H1 (cell line): ENCODE measurements at regions not wholly inside any gene's neighbourhood (a gene's known extent, or its start where the extent isn't known, plus 50 kb on each side); places are given as distances from the start of the nearest gene placed in this dataset.

Experiments used
- CTCF ChIA-PET: fragments of 300-600 bp; sonication (Branson Sonifier 250); formaldehyde crosslinking; loops from one replicate; lab custom pipeline; 2021; ENCODE audit not compliant: partially characterized antibody; lab: Charles Lee
- POLR2A ChIA-PET: fragments of 300-600 bp; sonication (Branson Sonifier 250); formaldehyde crosslinking; loops from one replicate; lab custom pipeline; 2021; ENCODE audit warnings: inconsistent platforms; ENCODE audit not compliant: partially characterized antibody; lab: Charles Lee
- DNase-seq, 2 experiments: peaks; one replicate each; pipeline versions ENCODE4 v3.0.0 to v3.0.0-alpha.2; 2010 to 2022; ENCODE audit warnings: low spot score in 2 of 2, low read depth in 1 of 2, mixed read lengths in 1 of 2
- FAIRE-seq: peaks from 2 replicates; lab custom pipeline; 2011; peaks lifted over from hg19 to GRCh38; lab: Jason Lieb, UNC
- H2AFZ ChIP-seq: 2 replicates; pipeline ENCODE4 v1.8.1; 2012; ENCODE audit warnings: low read length, inconsistent platforms
- H2AK5ac ChIP-seq: 2 replicates; pipeline ENCODE4 v1.6.1; 2013; ENCODE audit warnings: low read depth, low read length
- H2BK120ac ChIP-seq: replicated peaks from 2 replicates; pipeline ENCODE3; 2013; ENCODE audit warnings: low read depth, low read length, inconsistent platforms
- H2BK12ac ChIP-seq: 2 replicates; pipeline ENCODE4 v1.6.1; 2013; ENCODE audit warnings: low read depth, low read length
- H2BK15ac ChIP-seq: 2 replicates; pipeline ENCODE4 v1.6.1; 2013; ENCODE audit warnings: low read length
- H2BK20ac ChIP-seq: 2 replicates; pipeline ENCODE4 v1.6.1; 2013; ENCODE audit warnings: low read length
- H2BK5ac ChIP-seq: 2 replicates; pipeline ENCODE4 v1.6.1; 2013; ENCODE audit warnings: low read depth, low read length
- H3K14ac ChIP-seq: 2 replicates; pipeline ENCODE4 v1.6.1; 2013; ENCODE audit warnings: inconsistent platforms; ENCODE audit not compliant: insufficient read length
- H3K18ac ChIP-seq: 2 replicates; pipeline ENCODE4 v1.6.1; 2013; ENCODE audit warnings: low read length; ENCODE audit errors: extremely low read depth
- H3K23ac ChIP-seq: 2 replicates; pipeline ENCODE4 v1.6.1; 2013; ENCODE audit warnings: inconsistent platforms; ENCODE audit not compliant: insufficient read length
- H3K23me2 ChIP-seq: 2 replicates; pipeline ENCODE4 v1.6.1; 2013; ENCODE audit warnings: low read depth, low read length
- H3K27ac ChIP-seq: 2 replicates; pipeline ENCODE4 v1.6.1; 2011; ENCODE audit warnings: low read depth, low read length, inconsistent platforms
- H3K27me3 ChIP-seq, 4 experiments: replicated peaks in 1 of 4; 1 replicate in 1 of 4; 2 replicates in 3 of 4; pipeline versions ENCODE4 v1.6.1 to v1.8.1; 2011 to 2013; ENCODE audit warnings: low read length in 3 of 4, mild to moderate bottlenecking in 3 of 4, inconsistent platforms in 2 of 4, mixed read lengths in 2 of 4, moderate library complexity in 1 of 4; ENCODE audit not compliant: control insufficient read depth in 3 of 4, insufficient read depth in 3 of 4; ENCODE audit errors: extremely low read depth in 1 of 4
- H3K36me3 ChIP-seq, 4 experiments: 2 replicates each; pipeline versions ENCODE4 v1.6.1 to v1.8.1; 2011 to 2013; ENCODE audit warnings: mild to moderate bottlenecking in 4 of 4, low read length in 3 of 4, moderate library complexity in 2 of 4, control low read depth in 1 of 4, inconsistent platforms in 1 of 4; ENCODE audit not compliant: insufficient read depth in 4 of 4, control insufficient read depth in 2 of 4
- H3K4ac ChIP-seq: replicated peaks from 2 replicates; pipeline ENCODE3; 2013; ENCODE audit warnings: low read length, low read depth, mixed read lengths, inconsistent platforms; ENCODE audit not compliant: insufficient read length
- H3K4me1 ChIP-seq, 4 experiments: replicated peaks in 1 of 4; 1 replicate in 1 of 4; 2 replicates in 3 of 4; pipeline versions ENCODE4 v1.6.1 to v1.8.1; 2011 to 2013; ENCODE audit warnings: low read length in 3 of 4, inconsistent platforms in 2 of 4, mixed read lengths in 1 of 4; ENCODE audit not compliant: insufficient read depth in 4 of 4, control insufficient read depth in 3 of 4
- H3K4me2 ChIP-seq, 2 experiments: 2 replicates each; pipeline versions ENCODE4 v1.6.1 to v1.8.1; 2011 to 2013; ENCODE audit warnings: low read depth in 2 of 2, low read length in 2 of 2, control low read depth in 1 of 2, inconsistent platforms in 1 of 2, mild to moderate bottlenecking in 1 of 2; ENCODE audit not compliant: insufficient read depth in 1 of 2
- H3K4me3 ChIP-seq, 4 experiments: fragments of 200-600, 300-600 bp in 1 of 4; sonication (generic), shearing (Covaris generic), sonication (Bioruptor Twin) in 1 of 4; 2 replicates each; pipeline versions ENCODE4 v1.5.1 to v1.8.1; 2011 to 2016; ENCODE audit warnings: low read length in 4 of 4, low read depth in 3 of 4, control low read depth in 2 of 4, inconsistent platforms in 2 of 4, mild to moderate bottlenecking in 2 of 4, mixed read lengths in 1 of 4, moderate library complexity in 1 of 4; ENCODE audit not compliant: insufficient read depth in 2 of 4; ENCODE audit errors: extremely low read depth in 1 of 4
- H3K56ac ChIP-seq: replicated peaks from 2 replicates; pipeline ENCODE3; 2013; ENCODE audit warnings: low read depth, mild to moderate bottlenecking, mixed read lengths, low read length, inconsistent platforms; ENCODE audit not compliant: insufficient read length
- H3K79me1 ChIP-seq: 2 replicates; pipeline ENCODE4 v1.6.1; 2013; ENCODE audit warnings: low read depth, low read length, control low read depth
- H3K79me2 ChIP-seq, 2 experiments: 2 replicates each; pipeline versions ENCODE4 v1.6.1 to v1.8.1; 2012 to 2013; ENCODE audit warnings: low read length in 2 of 2, mild to moderate bottlenecking in 2 of 2, inconsistent platforms in 1 of 2; ENCODE audit not compliant: insufficient read depth in 2 of 2, control insufficient read depth in 1 of 2
- H3K9ac ChIP-seq, 4 experiments: replicated peaks in 1 of 4; 1 replicate in 1 of 4; 2 replicates in 3 of 4; pipeline versions ENCODE4 v1.6.1 to v1.8.1; 2011 to 2013; ENCODE audit warnings: low read depth in 3 of 4, low read length in 3 of 4, control low read depth in 2 of 4, mild to moderate bottlenecking in 2 of 4, moderate library complexity in 2 of 4, inconsistent platforms in 1 of 4; ENCODE audit errors: extremely low read depth in 1 of 4
- H3K9me3 ChIP-seq, 2 experiments: 2 replicates each; pipeline versions ENCODE4 v1.6.1 to v1.8.1; 2012 to 2013; ENCODE audit warnings: mild to moderate bottlenecking in 2 of 2, moderate library complexity in 2 of 2, control low read depth in 1 of 2, inconsistent platforms in 1 of 2, low read depth in 1 of 2, low read length in 1 of 2, mixed read lengths in 1 of 2; ENCODE audit not compliant: insufficient read depth in 2 of 2
- H4K20me1 ChIP-seq, 2 experiments: replicated peaks in 1 of 2; 2 replicates each; pipeline versions ENCODE3 to v1.8.1; 2011 to 2013; ENCODE audit warnings: inconsistent platforms in 2 of 2, low read length in 2 of 2, mild to moderate bottlenecking in 1 of 2; ENCODE audit not compliant: insufficient read depth in 2 of 2, control insufficient read depth in 1 of 2
- H4K5ac ChIP-seq: 2 replicates; pipeline ENCODE4 v1.6.1; 2013; ENCODE audit warnings: low read length, low read depth, mixed read lengths, inconsistent platforms; ENCODE audit not compliant: insufficient read length
- H4K8ac ChIP-seq: 2 replicates; pipeline ENCODE4 v1.8.0; 2013; ENCODE audit warnings: mild to moderate bottlenecking, moderate library complexity, low read length, inconsistent platforms; ENCODE audit not compliant: insufficient read depth; ENCODE audit errors: extremely low read depth
- H4K91ac ChIP-seq: replicated peaks from 2 replicates; pipeline ENCODE3; 2013; ENCODE audit warnings: low read length, mixed read lengths, inconsistent platforms; ENCODE audit not compliant: insufficient read length
- BCL11A ChIP-seq, 2 experiments: IDR thresholded peaks; one replicate each; pipeline ENCODE4 v1.6.1; 2011; ENCODE audit warnings: low read depth in 2 of 2, low read length in 2 of 2, mild to moderate bottlenecking in 2 of 2
- CBX5 ChIP-seq: fragments of 300-800, 300-1000 bp; sonication (generic); IDR thresholded peaks from 2 replicates; pipeline ENCODE4 v1.7.1; 2016; ENCODE audit warnings: antibody characterized with exemption, low read length, low read depth
- CHD2 ChIP-seq: IDR thresholded peaks from 2 replicates; pipeline ENCODE4 v1.6.1; 2012; ENCODE audit warnings: low read length, improper control_type of control experiment
- EGR1 ChIP-seq: IDR thresholded peaks from 2 replicates; pipeline ENCODE4 v1.6.1; 2011; ENCODE audit warnings: low read depth, low read length, borderline replicate concordance
- GTF2F1 ChIP-seq: IDR thresholded peaks from 2 replicates; pipeline ENCODE4 v1.6.1; 2012; ENCODE audit warnings: low read depth, low read length, improper control_type of control experiment, borderline replicate concordance
- SIN3A ChIP-seq, 2 experiments: IDR thresholded peaks in 1 of 2; conservative IDR thresholded peaks in 1 of 2; 2 replicates each; pipeline ENCODE4 v1.6.1; 2011 to 2012; ENCODE audit warnings: low read length in 2 of 2, improper control_type of control experiment in 1 of 2, low read depth in 1 of 2, mild to moderate bottlenecking in 1 of 2
- TCF12 ChIP-seq: IDR thresholded peaks from 2 replicates; pipeline ENCODE4 v1.6.1; 2011; ENCODE audit warnings: low read depth, mild to moderate bottlenecking, low read length
- TEAD4 ChIP-seq: IDR thresholded peaks from 2 replicates; pipeline ENCODE4 v1.6.1; 2012; ENCODE audit warnings: low read depth, low read length, inconsistent platforms, mixed read lengths
- WGBS, 2 experiments: shearing (Covaris generic) in 1 of 2; methylation state at CpG; one replicate each; pipeline versions ENCODE4 v1.1.6 to v1.1.7; 2013 to 2015; ENCODE audit warnings: low lambda C conversion rate in 2 of 2, mixed read lengths in 2 of 2, inconsistent platforms in 1 of 2, low coverage in 1 of 2, missing lambda C conversion rate in 1 of 2; ENCODE audit not compliant: insufficient replicate concordance in 2 of 2, insufficient coverage in 1 of 2, insufficient read length in 1 of 2; ENCODE audit errors: extremely low coverage in 1 of 2, missing lambda C conversion rate in 1 of 2; 5-methylcytosine and 5-hydroxymethylcytosine counted together

- POLR2A ChIA-PET = no interaction called here
- peaks cover 0 to 3% (median 0%) of the 10 kb centered on the region in 4 experiments; a peak in 1 of 7 replicates for H3K4me1 ChIP-seq
- H3K18ac ChIP-seq = no peak overlapping the region
- no peaks in the 10 kb centered on the region for H3K79me1 ChIP-seq
- no peak overlapping the region for H3K56ac ChIP-seq
- no peaks in the 10 kb centered on the region for H4K20me1 ChIP-seq
- H3K14ac ChIP-seq = no peak overlapping the region
- 79% methylated on average over 2 of the region's 2 CpGs; no CpG with 5 or more reads in 1 of the 2 experiments for WGBS, 2 experiments
- no peak overlapping the region for H4K8ac ChIP-seq
- no peak overlapping the region for H2BK20ac ChIP-seq
- H3K36me3 ChIP-seq = no peaks in the 10 kb centered on the region
- no peak overlapping the region for H3K27ac ChIP-seq
- no peaks in the 10 kb centered on the region for H3K79me2 ChIP-seq
- no peak overlapping the region for H3K9ac ChIP-seq
- TF ChIP-seq EGR1 (no peak), TCF12 (no peak), CBX5 (no peak), BCL11A (IDR thresholded peaks at IDR 0.05; ENCODE audit: low read depth in 2 of 2, low read length in 2 of 2) (no peak), CHD2 (no peak), SIN3A (conservative IDR thresholded peaks at IDR 0.05 in 1 of 2, IDR thresholded peaks at IDR 0.05 in 1 of 2; ENCODE audit: low read depth in 1 of 2, low read length in 2 of 2) (no peak), GTF2F1 (no peak), TEAD4 (no peak)
- H2BK12ac ChIP-seq = no peak overlapping the region
- peaks cover 7% of the 10 kb centered on the region; the same call in 1 of the 2 replicates for H3K23me2 ChIP-seq
- H2AFZ ChIP-seq = no peak overlapping the region
- FAIRE-seq (no peak), DNase-seq (no peak)
- CTCF ChIA-PET = interaction anchor here (0.6 to 2.1 kb wide), 2 partner anchors 10 to 29 kb away, joined by 3 to 4 read pairs; no protein-coding TSS in a partner anchor
- H3K27me3 ChIP-seq = no peaks in the 10 kb centered on the region; a peak in 1 of 7 replicates
- no peak overlapping the region for H3K4me3 ChIP-seq
- no peaks in the 10 kb centered on the region for H3K9me3 ChIP-seq
- no peak overlapping the region for H2BK5ac ChIP-seq
- H3K4me2 ChIP-seq = no peak overlapping the region
- H2AK5ac ChIP-seq = no peak overlapping the region
- H4K91ac ChIP-seq = no peak overlapping the region
- H2BK15ac ChIP-seq = no peak overlapping the region
- H4K5ac ChIP-seq = no peak overlapping the region
- no peak overlapping the region for H3K4ac ChIP-seq
- H2BK120ac ChIP-seq = no peak overlapping the region
- H3K23ac ChIP-seq = no peak overlapping the region
Observed at GRCh38 chr14:101241147-101241546, 320.1 kb upstream of the DIO3 start.
